Fibroblast of villous mesenchyme (primary cell): ENCODE measurements at regions not wholly inside any gene's neighbourhood (a gene's known extent, or its start where the extent isn't known, plus 50 kb on each side); places are given as distances from the start of the nearest gene placed in this dataset.

Experiments
- DNase-seq: peaks from one replicate; pipeline ENCODE4 v3.0.0-alpha.2; 2010; ENCODE audit warnings: low read depth
- H3K4me3 ChIP-seq: 2 replicates; pipeline ENCODE4 v1.5.1; 2011; ENCODE audit warnings: low read depth, mild to moderate bottlenecking, low read length
- TF ChIP-seq, protein P1 (sequence below): IDR thresholded peaks from 2 replicates; pipeline ENCODE4 v1.5.1; 2012; ENCODE audit warnings: low read depth, mild to moderate bottlenecking, low read length; ENCODE audit not compliant: insufficient read depth

DNA sequence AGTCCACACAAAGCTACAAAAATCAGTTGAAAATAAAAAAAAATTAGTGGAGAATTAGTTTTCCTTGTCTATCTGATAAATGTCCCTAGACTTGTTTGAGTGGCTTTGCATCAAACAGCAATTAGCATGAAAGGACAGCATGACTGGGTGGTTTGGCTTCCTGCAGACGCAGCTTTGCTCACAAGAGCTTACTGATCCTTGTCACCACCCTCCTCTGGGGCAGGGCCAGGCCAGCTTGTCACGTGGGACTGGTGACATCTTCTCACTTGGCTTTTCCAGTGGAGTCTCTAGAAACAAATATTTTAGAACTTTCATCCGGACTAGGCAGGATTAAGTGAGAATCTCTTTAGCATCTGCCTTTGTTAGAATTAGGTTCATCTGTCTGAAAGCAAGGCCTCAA lies 76.0 kb upstream of the OLIG2 start:
- DNase-seq = no peak
- TF ChIP-seq, protein P1, sequence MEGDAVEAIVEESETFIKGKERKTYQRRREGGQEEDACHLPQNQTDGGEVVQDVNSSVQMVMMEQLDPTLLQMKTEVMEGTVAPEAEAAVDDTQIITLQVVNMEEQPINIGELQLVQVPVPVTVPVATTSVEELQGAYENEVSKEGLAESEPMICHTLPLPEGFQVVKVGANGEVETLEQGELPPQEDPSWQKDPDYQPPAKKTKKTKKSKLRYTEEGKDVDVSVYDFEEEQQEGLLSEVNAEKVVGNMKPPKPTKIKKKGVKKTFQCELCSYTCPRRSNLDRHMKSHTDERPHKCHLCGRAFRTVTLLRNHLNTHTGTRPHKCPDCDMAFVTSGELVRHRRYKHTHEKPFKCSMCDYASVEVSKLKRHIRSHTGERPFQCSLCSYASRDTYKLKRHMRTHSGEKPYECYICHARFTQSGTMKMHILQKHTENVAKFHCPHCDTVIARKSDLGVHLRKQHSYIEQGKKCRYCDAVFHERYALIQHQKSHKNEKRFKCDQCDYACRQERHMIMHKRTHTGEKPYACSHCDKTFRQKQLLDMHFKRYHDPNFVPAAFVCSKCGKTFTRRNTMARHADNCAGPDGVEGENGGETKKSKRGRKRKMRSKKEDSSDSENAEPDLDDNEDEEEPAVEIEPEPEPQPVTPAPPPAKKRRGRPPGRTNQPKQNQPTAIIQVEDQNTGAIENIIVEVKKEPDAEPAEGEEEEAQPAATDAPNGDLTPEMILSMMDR = no peak
- no peak overlapping the region for H3K4me3 ChIP-seq

DNA sequence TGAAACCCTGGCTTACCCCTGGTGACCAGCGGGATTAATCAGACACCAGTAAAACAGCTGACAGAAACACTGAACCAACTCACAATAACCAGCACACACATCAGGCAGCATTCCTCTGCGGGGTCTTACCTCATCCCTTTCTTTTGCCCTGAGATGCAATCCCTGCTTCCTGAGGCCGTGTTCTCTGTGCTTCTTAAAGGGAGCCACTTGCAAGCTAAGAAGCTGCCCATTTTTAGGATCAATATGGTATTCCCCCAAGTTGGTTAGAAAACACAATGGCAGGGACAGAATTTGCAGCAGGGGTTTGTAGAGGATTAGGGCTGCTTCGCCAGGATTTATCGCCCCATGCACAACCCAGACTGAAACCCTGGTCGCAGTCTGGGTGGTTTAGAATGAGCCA lies 74.7 kb upstream of the OLIG2 start:
- no peak for DNase-seq
- TF ChIP-seq, protein P1 = no peak
- no peak overlapping the region for H3K4me3 ChIP-seq

GRCh38 chr21:32954353-32954752 lies 71.4 kb upstream of the OLIG2 start:
- no peak overlapping the region for H3K4me3 ChIP-seq
- TF ChIP-seq, protein P1 = no peak
- DNase-seq = no peak

DNA sequence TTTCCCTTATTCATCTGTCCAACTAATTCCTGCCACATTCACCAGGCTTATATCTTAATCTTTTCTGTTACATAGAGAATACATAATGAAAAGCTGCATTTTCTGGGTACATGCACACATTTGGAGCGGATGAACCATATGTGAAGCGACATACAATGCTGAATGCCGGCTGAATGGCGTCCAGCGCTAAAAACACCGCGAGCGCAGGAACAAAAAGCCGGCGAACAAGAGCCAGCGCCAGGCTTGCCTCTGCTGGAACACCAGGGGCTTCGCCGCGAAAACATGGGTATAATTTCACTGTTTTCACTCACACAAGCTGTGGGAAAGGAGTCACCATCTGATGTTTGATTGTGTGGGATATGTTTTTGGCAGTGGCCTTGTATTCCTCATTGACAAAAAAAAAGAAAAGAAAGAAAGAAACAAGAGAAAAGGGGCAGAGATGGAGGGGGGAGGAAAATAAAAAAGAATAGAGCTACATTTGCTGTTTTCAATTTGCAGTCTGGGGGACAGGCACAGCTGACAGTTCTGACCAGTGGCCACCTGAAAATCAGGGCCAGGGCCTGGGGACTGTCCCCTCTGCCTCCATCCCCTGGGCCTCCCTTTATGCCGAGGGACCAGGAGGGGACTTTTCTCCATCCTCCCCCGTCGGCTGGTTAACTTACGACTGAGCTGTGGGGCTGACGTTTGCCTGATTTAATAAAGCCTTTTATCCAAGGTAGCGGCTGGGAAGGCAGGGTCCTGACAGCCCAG lies 70.2 kb upstream of the OLIG2 start:
- DNase-seq = no peak
- TF ChIP-seq, protein P1 = no peak
- H3K4me3 ChIP-seq = no peak overlapping the region

- DNase-seq = no peak
- no peak overlapping the region for H3K4me3 ChIP-seq
- TF ChIP-seq, protein P1 = no peak
Observed at GRCh38 chr21:32956061-32956656, 69.6 kb upstream of the OLIG2 start.

- TF ChIP-seq, protein P1 = no peak
- H3K4me3 ChIP-seq = no peak overlapping the region
- no peak for DNase-seq
Observed at GRCh38 chr21:32957545-32957944, 68.2 kb upstream of the OLIG2 start.
